Mammary epithelial cell (primary cell): ENCODE measurements at regions not wholly inside any gene's neighbourhood (a gene's known extent, or its start where the extent isn't known, plus 50 kb on each side); places are given as distances from the start of the nearest gene placed in this dataset.

ENCODE experiments used
- EZH2 ChIP-seq: IDR thresholded peaks from 2 replicates; pipeline ENCODE4 v1.6.1; 2012; ENCODE audit warnings: low read length, inconsistent platforms, borderline replicate concordance
- TF ChIP-seq, protein P1 (sequence below), 2 donors: IDR thresholded peaks in 1 of 2; conservative IDR thresholded peaks in 1 of 2; 2 replicates each; pipeline ENCODE4 v1.5.1; 2011 to 2012; ENCODE audit warnings: inconsistent platforms in 2 of 2, low read length in 2 of 2, mild to moderate bottlenecking in 2 of 2, control low read depth in 1 of 2, low read depth in 1 of 2; ENCODE audit not compliant: insufficient read depth in 1 of 2; ENCODE audit errors: extremely low read depth in 1 of 2

DNA sequence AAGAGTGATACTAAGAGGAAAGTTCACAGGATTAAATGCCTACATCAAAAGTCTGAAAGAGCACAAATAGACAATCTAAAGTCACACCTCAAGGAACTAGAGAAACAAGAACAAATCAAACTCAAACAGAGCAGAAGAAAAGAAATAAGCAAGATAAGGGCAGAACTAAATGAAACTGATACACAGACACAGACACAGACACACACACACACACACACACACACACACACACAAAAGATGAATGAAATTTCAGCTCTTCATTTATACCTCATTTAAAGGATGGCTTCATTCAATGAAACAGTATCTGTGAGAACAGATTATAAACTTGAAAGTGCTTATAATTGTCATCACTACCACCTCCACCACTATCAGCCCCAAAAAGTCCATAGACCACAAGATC, 428.9 kb downstream of the MBD2 start:
- no peak for TF ChIP-seq EZH2
- TF ChIP-seq, protein P1, sequence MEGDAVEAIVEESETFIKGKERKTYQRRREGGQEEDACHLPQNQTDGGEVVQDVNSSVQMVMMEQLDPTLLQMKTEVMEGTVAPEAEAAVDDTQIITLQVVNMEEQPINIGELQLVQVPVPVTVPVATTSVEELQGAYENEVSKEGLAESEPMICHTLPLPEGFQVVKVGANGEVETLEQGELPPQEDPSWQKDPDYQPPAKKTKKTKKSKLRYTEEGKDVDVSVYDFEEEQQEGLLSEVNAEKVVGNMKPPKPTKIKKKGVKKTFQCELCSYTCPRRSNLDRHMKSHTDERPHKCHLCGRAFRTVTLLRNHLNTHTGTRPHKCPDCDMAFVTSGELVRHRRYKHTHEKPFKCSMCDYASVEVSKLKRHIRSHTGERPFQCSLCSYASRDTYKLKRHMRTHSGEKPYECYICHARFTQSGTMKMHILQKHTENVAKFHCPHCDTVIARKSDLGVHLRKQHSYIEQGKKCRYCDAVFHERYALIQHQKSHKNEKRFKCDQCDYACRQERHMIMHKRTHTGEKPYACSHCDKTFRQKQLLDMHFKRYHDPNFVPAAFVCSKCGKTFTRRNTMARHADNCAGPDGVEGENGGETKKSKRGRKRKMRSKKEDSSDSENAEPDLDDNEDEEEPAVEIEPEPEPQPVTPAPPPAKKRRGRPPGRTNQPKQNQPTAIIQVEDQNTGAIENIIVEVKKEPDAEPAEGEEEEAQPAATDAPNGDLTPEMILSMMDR (conservative IDR thresholded peaks at IDR 0.05 in 1 of 2, IDR thresholded peaks at IDR 0.05 in 1 of 2; ENCODE audit: extremely low read depth in 1 of 2, insufficient read depth in 1 of 2, low read depth in 1 of 2, low read length in 2 of 2), result no peak
